Aorta (tissue), 5 donors: ENCODE measurements at regions not wholly inside any gene's neighbourhood (a gene's known extent, or its start where the extent isn't known, plus 50 kb on each side); places are given as distances from the start of the nearest gene placed in this dataset.

Source experiments
- ATAC-seq: fragments of 200-7000 bp; cut with Tn5 transposase; one replicate; pipeline ENCODE4 v1.9.1; 2022; ENCODE audit warnings: moderate library complexity; ENCODE audit not compliant: low FRiP score
- DNase-seq, 2 donors: peaks; one replicate each; pipeline ENCODE4 v3.0.0-alpha.2; 2020
- H3K27ac ChIP-seq, 2 donors: one replicate each; pipeline ENCODE4 v1.5.1; 2013; ENCODE audit warnings: low read length in 2 of 2, mild to moderate bottlenecking in 2 of 2, moderate library complexity in 2 of 2, control low read depth in 1 of 2, inconsistent platforms in 1 of 2, low read depth in 1 of 2
- H3K27me3 ChIP-seq, 2 donors: one replicate each; pipeline ENCODE4 v1.6.1; 2013; ENCODE audit warnings: control low read depth in 1 of 2, low read length in 1 of 2, mild to moderate bottlenecking in 1 of 2, moderate library complexity in 1 of 2; ENCODE audit not compliant: insufficient read depth in 2 of 2, control insufficient read depth in 1 of 2
- H3K36me3 ChIP-seq, 2 donors: one replicate each; pipeline ENCODE4 v1.6.1; 2013; ENCODE audit warnings: control low read depth in 1 of 2, low read length in 1 of 2, mild to moderate bottlenecking in 1 of 2; ENCODE audit not compliant: insufficient read depth in 2 of 2, control insufficient read depth in 1 of 2
- H3K4me1 ChIP-seq, 2 donors: one replicate each; pipeline ENCODE4 v1.6.1; 2013; ENCODE audit warnings: low read length in 2 of 2, control low read depth in 1 of 2, mild to moderate bottlenecking in 1 of 2, moderate library complexity in 1 of 2; ENCODE audit not compliant: insufficient read depth in 2 of 2, control insufficient read depth in 1 of 2
- H3K4me3 ChIP-seq, 2 donors: one replicate each; pipeline ENCODE4 v1.5.1; 2013; ENCODE audit warnings: low read length in 2 of 2, control low read depth in 1 of 2, mild to moderate bottlenecking in 1 of 2
- H3K9me3 ChIP-seq: one replicate; pipeline ENCODE4 v1.6.1; 2013; ENCODE audit warnings: mild to moderate bottlenecking, low read length; ENCODE audit not compliant: control insufficient read depth
- WGBS, 2 donors: extraction: QIAGEN DNeasy Blood & Tissue Kit; methylation state at CpG; one replicate each; pipeline ENCODE4 v1.1.7; 2013; 5-methylcytosine and 5-hydroxymethylcytosine counted together
- intact Hi-C, 2 donors: fragments of 100-400 bp; cut with DNase I; formaldehyde crosslinking; loops; one replicate each; pipeline versions ENCODE4 v1.14.2 to v1.15.0; 2022
- donor health status: healthy with polysubstance abuse.
- donor health status: Bipolar disorder and iron deficiency.
- donor health status: DM: no; HTN: no; CAD: no.
- donor health status: DM: no; HTN: no; CAD: no.
- donor health status: DM: yes; HTN: yes; CAD: no.

DNA sequence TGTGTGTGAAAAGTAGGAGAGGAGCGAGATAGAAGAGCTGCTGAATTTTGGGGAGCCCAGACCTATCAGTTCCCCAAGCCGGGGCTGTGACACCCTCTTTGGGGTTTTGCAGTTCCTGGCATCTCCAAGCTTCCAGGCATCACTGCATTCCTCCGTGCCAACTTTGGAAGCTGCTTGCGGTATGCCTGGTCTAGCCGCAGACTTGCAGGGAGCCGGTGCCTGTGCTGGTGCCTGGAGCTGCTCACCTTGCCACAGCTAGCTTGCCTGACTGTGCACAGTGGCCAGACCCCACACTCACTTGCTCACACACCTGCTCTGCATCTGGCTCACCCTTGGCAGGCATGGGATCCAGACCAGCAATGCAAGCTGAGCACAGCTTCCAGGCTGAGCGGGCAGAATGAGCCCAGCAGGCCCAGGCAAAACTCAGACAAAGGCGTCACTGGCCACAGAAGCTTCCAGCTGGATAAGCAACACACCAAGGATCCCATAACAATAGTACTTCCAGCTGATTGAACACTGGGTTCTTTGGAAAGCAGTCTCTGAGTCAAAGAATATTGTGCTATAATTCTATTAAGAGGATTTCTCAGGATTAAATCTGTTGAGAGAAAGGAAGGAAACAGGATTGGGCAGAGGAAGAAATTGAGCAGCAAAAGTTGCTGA is 390.9 kb downstream of the TEX13C start:
- no peaks in the 10 kb centered on the region for H3K4me1 ChIP-seq

DNA sequence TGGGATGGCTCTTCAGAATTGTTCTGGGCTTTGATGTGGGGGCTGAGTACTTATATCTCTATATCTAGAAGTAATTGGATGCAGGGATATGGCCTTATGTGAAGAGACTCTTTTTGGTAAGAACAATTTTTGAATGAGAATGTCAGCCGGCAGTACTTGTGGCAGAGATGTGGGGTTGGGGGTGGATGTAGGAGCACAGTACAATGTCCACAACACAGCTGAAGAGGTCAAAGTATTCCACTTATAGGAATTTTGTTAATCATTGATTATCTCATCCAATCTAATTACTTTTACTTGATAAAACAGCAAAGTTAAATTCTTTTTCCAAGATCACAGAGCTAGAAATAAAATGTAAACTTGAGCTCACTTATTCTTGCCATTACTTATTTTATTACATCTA is 391.4 kb downstream of the TEX13C start:
- H3K36me3 ChIP-seq, result no peaks in the 10 kb centered on the region
- WGBS, 2 donors, result 81 to 100% methylated on average over 1 of the region's 1 CpG
- ATAC-seq (no peak), DNase-seq (no peak)
- no peaks in the 10 kb centered on the region for H3K27me3 ChIP-seq
- intact Hi-C loops, result no loop called here
- H3K9me3 ChIP-seq, result no peaks in the 10 kb centered on the region
- no peak overlapping the region for H3K27ac ChIP-seq
- no peaks in the 10 kb centered on the region for H3K4me1 ChIP-seq
- H3K4me3 ChIP-seq, result no peak overlapping the region

More for the DNA sequence above, 390.9 kb downstream of the TEX13C start:
- DNase-seq, result no peak
- no peak for ATAC-seq
- no peaks in the 10 kb centered on the region for H3K9me3 ChIP-seq
- WGBS, 2 donors, result 82 to 86% methylated on average over 8 of the region's 8 CpGs
- H3K27me3 ChIP-seq, result no peaks in the 10 kb centered on the region
- H3K27ac ChIP-seq, result no peak overlapping the region
- no peaks in the 10 kb centered on the region for H3K36me3 ChIP-seq
- no peak overlapping the region for H3K4me3 ChIP-seq
- intact Hi-C loops, result no loop called here

GRCh38 chrX:125713633-125714032 is 394.0 kb downstream of the TEX13C start:
- no peak for DNase-seq
- no peaks in the 10 kb centered on the region for H3K9me3 ChIP-seq
- H3K36me3 ChIP-seq, result no peaks in the 10 kb centered on the region
- no peak for ATAC-seq
- 45 to 55% methylated on average over 3 of the region's 3 CpGs for WGBS, 2 donors
- no peaks in the 10 kb centered on the region for H3K27me3 ChIP-seq
- intact Hi-C loops, result no loop called here
- H3K4me3 ChIP-seq, result no peak overlapping the region
- no peak overlapping the region for H3K27ac ChIP-seq
- no peaks in the 10 kb centered on the region for H3K4me1 ChIP-seq

- DNase-seq, result no peak
- WGBS, 2 donors, result 56 to 76% methylated on average over 3 of the region's 3 CpGs
- Histone ChIP-seq H3K4me3 (no peak overlapping the region), H3K27me3 (no peaks in the 10 kb centered on the region), H3K4me1 (no peaks in the 10 kb centered on the region), H3K27ac (no peak overlapping the region), H3K36me3 (no peaks in the 10 kb centered on the region), H3K9me3 (peaks cover 3% of the 10 kb centered on the region)
- intact Hi-C loops, result no loop called here
- ATAC-seq, result no peak
These were observed 407.4 kb downstream of the TEX13C start for GRCh38 chrX:125727117-125727516.

- DNase-seq, result no peak
- Histone ChIP-seq H3K4me3 (no peak overlapping the region), H3K27me3 (no peaks in the 10 kb centered on the region), H3K4me1 (no peaks in the 10 kb centered on the region), H3K27ac (no peak overlapping the region), H3K36me3 (no peaks in the 10 kb centered on the region), H3K9me3 (no peaks in the 10 kb centered on the region)
- WGBS, 2 donors, result 80 to 83% methylated on average over 6 of the region's 6 CpGs
- no peak for ATAC-seq
- intact Hi-C loops, result no loop called here
These were observed 416.5 kb downstream of the TEX13C start for GRCh38 chrX:125736008-125736729.

- Histone ChIP-seq H3K36me3 (no peaks in the 10 kb centered on the region), H3K4me3 (no peak overlapping the region), H3K9me3 (no peaks in the 10 kb centered on the region), H3K4me1 (no peaks in the 10 kb centered on the region), H3K27ac (no peak overlapping the region), H3K27me3 (no peaks in the 10 kb centered on the region)
- ATAC-seq, result no peak
- no peak for DNase-seq
- intact Hi-C loops, result no loop called here
These were observed 423.1 kb downstream of the TEX13C start for GRCh38 chrX:125742811-125743210.

DNA sequence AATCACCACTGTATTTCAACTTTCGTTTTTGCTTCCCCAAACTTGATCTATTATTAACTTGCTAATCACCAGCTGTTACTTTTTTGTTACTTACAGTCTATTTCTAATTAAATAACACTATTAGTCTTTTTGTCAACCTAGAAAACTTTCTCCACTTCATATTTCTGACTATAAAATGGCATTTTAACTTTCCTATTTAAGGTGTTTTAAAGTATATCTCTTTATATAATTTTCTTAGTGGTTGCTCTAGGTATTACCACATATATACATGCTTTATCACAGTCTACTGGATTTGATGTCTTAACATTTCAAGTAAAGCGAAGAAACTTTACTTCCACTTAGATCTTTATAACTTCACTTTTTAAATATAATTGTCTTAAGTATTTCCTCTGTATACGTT is 421.2 kb downstream of the DCAF12L2 start:
- Histone ChIP-seq H3K27me3 (no peaks in the 10 kb centered on the region), H3K36me3 (no peaks in the 10 kb centered on the region), H3K4me1 (no peaks in the 10 kb centered on the region), H3K9me3 (no peaks in the 10 kb centered on the region), H3K4me3 (no peak overlapping the region), H3K27ac (no peak overlapping the region)
- ATAC-seq, result no peak
- intact Hi-C loops, result no loop called here
- 59 to 82% methylated on average over 3 of the region's 3 CpGs for WGBS, 2 donors
- DNase-seq, result no peak

GRCh38 chrX:125757794-125758564 is 408.1 kb downstream of the DCAF12L2 start:
- ATAC-seq (peak; percentile 50), DNase-seq (peak; percentile 43 to 76)
- Histone ChIP-seq H3K27ac (no peak overlapping the region), H3K36me3 (no peaks in the 10 kb centered on the region), H3K27me3 (no peaks in the 10 kb centered on the region), H3K4me3 (no peak overlapping the region), H3K4me1 (no peaks in the 10 kb centered on the region), H3K9me3 (no peaks in the 10 kb centered on the region)
- 39 to 52% methylated on average over 8 of the region's 8 CpGs for WGBS, 2 donors
- intact Hi-C loops, result no loop called here
